SK-N-SH treated with all-trans-retinoic acid at 6 μM for 48 hours (cell line): ENCODE measurements at regions not wholly inside any gene's neighbourhood (a gene's known extent, or its start where the extent isn't known, plus 50 kb on each side); places are given as distances from the start of the nearest gene placed in this dataset.

Experiments
- ATAC-seq: fragments of 200-7000 bp; cut with Tn5 transposase; 3 replicates; pipeline ENCODE4 v1.9.1; 2020; ENCODE audit warnings: mild to moderate bottlenecking, moderate library complexity
- ARNTL ChIP-seq: fragments of 450-650 bp; formaldehyde crosslinking; IDR thresholded peaks from 2 replicates; pipeline ENCODE4 v1.5.0; 2020; ENCODE audit warnings: low read depth, mild to moderate bottlenecking, moderate library complexity, borderline replicate concordance
- CREB5 ChIP-seq: fragments of 250-450 bp; sonication (Bioruptor Pico); IDR thresholded peaks from 2 replicates; pipeline ENCODE4 v1.5.1; 2020; ENCODE audit warnings: low read depth, mild to moderate bottlenecking, moderate library complexity
- CSDC2 ChIP-seq: fragments of 250-450 bp; sonication (Bioruptor Pico); IDR thresholded peaks from 2 replicates; pipeline ENCODE4 v1.5.0; 2020; ENCODE audit warnings: mild to moderate bottlenecking, moderate library complexity
- ESRRG ChIP-seq: fragments of 250-450 bp; sonication (Bioruptor Pico); IDR thresholded peaks from 2 replicates; pipeline ENCODE4 v1.6.1; 2021; ENCODE audit warnings: mild to moderate bottlenecking
- GLIS3 ChIP-seq: fragments of 250-450 bp; sonication (Bioruptor Pico); IDR thresholded peaks from 2 replicates; pipeline ENCODE4 v1.5.0; 2020; ENCODE audit warnings: mild to moderate bottlenecking, moderate library complexity
- OSR1 ChIP-seq: fragments of 250-450 bp; sonication (Bioruptor Pico); IDR thresholded peaks from 2 replicates; pipeline ENCODE4 v1.8.0; 2022; ENCODE audit warnings: moderate library complexity, mild to moderate bottlenecking, inconsistent platforms
- PATZ1 ChIP-seq: fragments of 250-450 bp; sonication (Bioruptor Pico); IDR thresholded peaks from 2 replicates; pipeline ENCODE4 v1.8.0; 2020; ENCODE audit warnings: mild to moderate bottlenecking, moderate library complexity, borderline replicate concordance
- POU6F1 ChIP-seq: fragments of 250-450 bp; sonication (Bioruptor Pico); IDR thresholded peaks from 2 replicates; pipeline ENCODE4 v1.8.0; 2021; ENCODE audit warnings: low read depth, mild to moderate bottlenecking, moderate library complexity, borderline replicate concordance
- RARB ChIP-seq: fragments of 250-450 bp; sonication (Bioruptor Pico); IDR thresholded peaks from 2 replicates; pipeline ENCODE4 v1.8.0; 2021; ENCODE audit warnings: mild to moderate bottlenecking, moderate library complexity
- SNAI2 ChIP-seq: fragments of 250-450 bp; sonication (Bioruptor Pico); IDR thresholded peaks from 2 replicates; pipeline ENCODE4 v1.5.0; 2020; ENCODE audit warnings: mild to moderate bottlenecking, moderate library complexity
- TCF4 ChIP-seq: fragments of 250-450 bp; sonication (Bioruptor Pico); IDR thresholded peaks from 2 replicates; pipeline ENCODE4 v1.8.0; 2021; ENCODE audit warnings: mild to moderate bottlenecking, moderate library complexity, borderline replicate concordance
- TOX ChIP-seq: fragments of 250-450 bp; sonication (Bioruptor Pico); IDR thresholded peaks from 2 replicates; pipeline ENCODE4 v1.8.0; 2021; ENCODE audit warnings: mild to moderate bottlenecking, moderate library complexity, borderline replicate concordance
- TSHZ2 ChIP-seq: fragments of 250-450 bp; sonication (Bioruptor Pico); IDR thresholded peaks from 2 replicates; pipeline ENCODE4 v1.5.0; 2020; ENCODE audit warnings: mild to moderate bottlenecking, moderate library complexity
- ZC3H10 ChIP-seq: fragments of 250-450 bp; sonication (Bioruptor Pico); IDR thresholded peaks from 2 replicates; pipeline ENCODE4 v1.5.1; 2021; ENCODE audit warnings: mild to moderate bottlenecking, moderate library complexity
- ZFP3 ChIP-seq: fragments of 250-450 bp; sonication (Bioruptor Pico); IDR thresholded peaks from 2 replicates; pipeline ENCODE4 v1.5.0; 2020; ENCODE audit warnings: mild to moderate bottlenecking, moderate library complexity
- ZNF565 ChIP-seq: fragments of 450-650 bp; formaldehyde crosslinking; conservative IDR thresholded peaks from 2 replicates; pipeline ENCODE4 v1.5.0; 2020; ENCODE audit warnings: low read depth, mild to moderate bottlenecking, moderate library complexity
- ZNF70 ChIP-seq: fragments of 450-650 bp; formaldehyde crosslinking; IDR thresholded peaks from 2 replicates; pipeline ENCODE4 v1.5.0; 2020; ENCODE audit warnings: mild to moderate bottlenecking, moderate library complexity
- ZNF8 ChIP-seq: fragments of 450-650 bp; formaldehyde crosslinking; IDR thresholded peaks from 2 replicates; pipeline ENCODE4 v1.5.0; 2020; ENCODE audit warnings: mild to moderate bottlenecking, moderate library complexity

- TF ChIP-seq ZNF70 (CRISPR knock-in tag) (no peak), POU6F1 (CRISPR knock-in tag) (no peak), SNAI2 (CRISPR knock-in tag) (no peak), CREB5 (CRISPR knock-in tag) (no peak), RARB (no peak), TOX (CRISPR knock-in tag) (no peak)
- TF ChIP-seq, all 23 proteins: peak for 0
- no peak for ATAC-seq
Observed at GRCh38 chr7:140281255-140281654, 104.5 kb upstream of the KDM7A start.

- no peak for TF ChIP-seq CREB5 (CRISPR knock-in tag)
- TF ChIP-seq ZFP3 (CRISPR knock-in tag): no peak
- no peak for TF ChIP-seq ESRRG
- TF ChIP-seq TCF4 (CRISPR knock-in tag): no peak
- TF ChIP-seq ZC3H10 (CRISPR knock-in tag): no peak
- no peak for TF ChIP-seq ZNF565 (CRISPR knock-in tag)
- no peak for TF ChIP-seq ARNTL (CRISPR knock-in tag)
- no peak for TF ChIP-seq RARB
- no peak for TF ChIP-seq OSR1 (CRISPR knock-in tag)
- TF ChIP-seq SNAI2 (CRISPR knock-in tag): no peak
- TF ChIP-seq ZNF70 (CRISPR knock-in tag): no peak
- TF ChIP-seq CSDC2: no peak
- no peak for TF ChIP-seq PATZ1 (CRISPR knock-in tag)
- TF ChIP-seq TOX (CRISPR knock-in tag): no peak
- ATAC-seq: no peak
Observed at GRCh38 chr7:140276001-140276400, 99.2 kb upstream of the KDM7A start.

GRCh38 chr7:140275069-140275965, 98.5 kb upstream of the KDM7A start:
- ATAC-seq: no peak
- TF ChIP-seq POU6F1 (CRISPR knock-in tag): no peak
- no peak for TF ChIP-seq SNAI2 (CRISPR knock-in tag)
- TF ChIP-seq TOX (CRISPR knock-in tag): no peak
- no peak for TF ChIP-seq OSR1 (CRISPR knock-in tag)
- TF ChIP-seq CSDC2: no peak

GRCh38 chr7:140273417-140273816, 96.6 kb upstream of the KDM7A start:
- ATAC-seq: no peak
- TF ChIP-seq GLIS3 (CRISPR knock-in tag) (no peak), ZNF8 (CRISPR knock-in tag) (no peak), TOX (CRISPR knock-in tag) (no peak), TSHZ2 (CRISPR knock-in tag) (no peak), PATZ1 (CRISPR knock-in tag) (no peak), CREB5 (CRISPR knock-in tag) (no peak)
